HCEC 1CT (cell line): ENCODE measurements at regions not wholly inside any gene's neighbourhood (a gene's known extent, or its start where the extent isn't known, plus 50 kb on each side); places are given as distances from the start of the nearest gene placed in this dataset.
"Not testable (repeated sequence)": the region's sequence is repeated elsewhere in the genome, so short reads cannot be mapped to it uniquely, and the experiment has no call there.

ENCODE experiments used
- DNase-seq: peaks from one replicate; pipeline ENCODE4 v3.0.0-alpha.2; 2017

- no peak for DNase-seq
Measured at GRCh38 chr2:184210329-184210728, 388.0 kb upstream of the ZNF804A start.

- DNase-seq = peak; percentile 16
Measured at GRCh38 chr2:184215745-184216144, 382.6 kb upstream of the ZNF804A start.

- DNase-seq = no peak
Measured at GRCh38 chr2:184256611-184257010, 341.7 kb upstream of the ZNF804A start.

GRCh38 chr2:184261331-184261730, 337.0 kb upstream of the ZNF804A start:
- DNase-seq = no peak

GRCh38 chr2:184261818-184262217, 336.5 kb upstream of the ZNF804A start:
- DNase-seq = no peak

GRCh38 chr2:184268900-184269477, 329.3 kb upstream of the ZNF804A start:
- DNase-seq = no peak

- DNase-seq = no peak
Measured at GRCh38 chr2:184270660-184271059, 327.7 kb upstream of the ZNF804A start.

GRCh38 chr2:184272056-184272455, 326.3 kb upstream of the ZNF804A start:
- no peak for DNase-seq

GRCh38 chr2:184294831-184295230, 303.5 kb upstream of the ZNF804A start:
- no peak for DNase-seq

GRCh38 chr2:184297085-184297484, 301.2 kb upstream of the ZNF804A start:
- no peak for DNase-seq

GRCh38 chr2:184302506-184302905, 295.8 kb upstream of the ZNF804A start:
- peak; percentile 65 for DNase-seq

- DNase-seq = peak; percentile 52
Measured at GRCh38 chr2:184304006-184304405, 294.3 kb upstream of the ZNF804A start.

GRCh38 chr2:184305105-184305504, 293.2 kb upstream of the ZNF804A start:
- no peak for DNase-seq

- no peak for DNase-seq
Measured at GRCh38 chr2:184308706-184309105, 289.6 kb upstream of the ZNF804A start.

- no peak for DNase-seq
Measured at GRCh38 chr2:184312970-184313369, 285.4 kb upstream of the ZNF804A start.

- no peak for DNase-seq
Measured at GRCh38 chr2:184314829-184315228, 283.5 kb upstream of the ZNF804A start.

- DNase-seq = peak; percentile 69
Measured at GRCh38 chr2:184316921-184317320, 281.4 kb upstream of the ZNF804A start.

- no peak for DNase-seq
Measured at GRCh38 chr2:184322615-184323014, 275.7 kb upstream of the ZNF804A start.

GRCh38 chr2:184326066-184326465, 272.3 kb upstream of the ZNF804A start:
- no peak for DNase-seq

GRCh38 chr2:184327805-184328204, 270.5 kb upstream of the ZNF804A start:
- not testable (repeated sequence) for DNase-seq

- DNase-seq = not testable (repeated sequence)
Measured at GRCh38 chr2:184330561-184330960, 267.8 kb upstream of the ZNF804A start.

- peak; percentile 83 for DNase-seq
Measured at GRCh38 chr2:184336688-184337087, 261.6 kb upstream of the ZNF804A start.

GRCh38 chr2:184338771-184339170, 259.6 kb upstream of the ZNF804A start:
- no peak for DNase-seq

GRCh38 chr2:184339966-184340365, 258.4 kb upstream of the ZNF804A start:
- peak; percentile 82 for DNase-seq

- peak; percentile 29 for DNase-seq
Measured at GRCh38 chr2:184346338-184346862, 251.9 kb upstream of the ZNF804A start.
